ENCODE measurements at regions not wholly inside any gene's neighbourhood (a gene's known extent, or its start where the extent isn't known, plus 50 kb on each side); places are given as distances from the start of the nearest gene placed in this dataset.

- Histone ChIP-seq H3K36me3 (no peaks in the 10 kb centered on the region), H3K9me3 (no peaks in the 10 kb centered on the region), H3K4me1 (peaks cover 0 to 7% of the 10 kb centered on the region in 2 donors), H3K27ac (no peak overlapping the region), H3K4me3 (no peak overlapping the region), H3K27me3 (no peaks in the 10 kb centered on the region)
- TF ChIP-seq POLR2A (IDR thresholded peaks at IDR 0.05) (no peak), CTCF (IDR thresholded peaks at IDR 0.05) (no peak)
- DNase-seq, result peak in 1 of 2 donors; percentile 42
- intact Hi-C loops (cut with DNase I; ENCODE audit: low total_unique reads), result no loop called here
These were observed 102.2 kb downstream of the CD47 start for GRCh38 chr3:107988460-107989175.

DNA sequence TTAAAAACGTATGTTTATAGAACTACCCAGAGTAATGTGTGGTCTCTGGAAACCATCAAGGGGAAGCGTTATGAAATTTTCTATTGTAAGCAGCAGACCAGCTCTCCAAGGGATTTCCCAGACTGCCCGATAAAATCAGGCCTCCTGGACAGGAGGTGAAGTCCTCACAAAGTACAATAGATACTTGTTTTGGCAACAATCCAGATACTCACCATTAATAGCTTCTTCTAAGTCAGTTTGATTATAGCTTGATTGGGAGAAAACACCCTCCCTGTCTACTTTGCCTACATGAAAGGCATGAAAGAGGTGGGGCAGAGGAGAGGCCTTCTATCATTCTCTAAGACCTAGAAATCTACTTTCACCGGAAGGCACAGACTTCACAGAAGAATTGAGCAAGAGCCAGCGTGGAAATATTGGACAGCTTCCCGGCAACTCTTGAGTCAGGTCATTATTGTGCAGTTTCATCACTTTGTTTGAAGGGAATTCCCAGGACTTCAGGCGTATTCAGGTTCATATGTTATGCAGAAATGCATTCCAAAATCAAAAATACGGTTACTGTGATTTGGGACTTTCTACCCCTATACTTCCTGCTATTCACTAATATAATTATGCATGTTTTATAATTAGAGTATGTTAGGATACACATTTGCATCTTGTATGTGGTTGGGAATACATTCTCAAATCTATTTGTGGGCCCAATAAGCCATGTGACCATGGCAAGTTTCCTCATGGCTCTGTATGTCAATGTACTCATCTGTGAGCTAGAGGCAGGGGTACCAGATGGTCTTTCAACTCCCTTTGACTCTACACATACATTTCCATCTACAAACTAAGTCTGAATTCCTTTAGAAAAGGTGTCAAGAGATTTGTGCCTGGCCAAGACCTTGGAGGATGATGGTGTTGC lies 103.5 kb downstream of the CD47 start:
- H3K9me3 ChIP-seq, result no peaks in the 10 kb centered on the region
- H3K27me3 ChIP-seq, result no peaks in the 10 kb centered on the region
- H3K36me3 ChIP-seq, result no peaks in the 10 kb centered on the region
- peaks cover 0 to 7% of the 10 kb centered on the region in 2 donors for H3K4me1 ChIP-seq
- no peak overlapping the region for H3K4me3 ChIP-seq
- peak; percentile 89 to 94 for DNase-seq
- TF ChIP-seq CTCF (IDR thresholded peaks at IDR 0.05) (peak in 1 of 4 experiments; percentile 2), POLR2A (IDR thresholded peaks at IDR 0.05) (no peak)
- peak overlapping the region; percentile 47 to 63 for H3K27ac ChIP-seq
- intact Hi-C loops (cut with DNase I; ENCODE audit: low total_unique reads), result no loop called here

DNA sequence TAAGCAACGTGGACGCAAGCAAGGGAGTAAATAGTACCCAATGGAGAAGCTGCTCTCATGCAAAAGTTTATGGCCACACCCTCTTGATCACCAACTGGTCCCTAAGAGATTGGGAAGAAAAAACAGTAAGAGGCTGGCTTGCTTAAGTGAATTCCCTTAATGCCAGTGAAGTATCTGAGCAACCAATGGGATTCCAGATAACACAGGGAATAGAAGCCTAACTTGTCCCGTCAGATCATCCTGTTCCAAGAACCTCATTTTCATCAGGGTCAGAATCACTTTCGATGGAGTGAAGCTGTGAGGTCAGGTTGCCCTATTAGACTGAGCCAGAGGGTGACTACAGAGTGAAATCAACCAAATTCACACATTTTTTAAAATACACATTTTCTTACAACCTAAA lies 104.3 kb downstream of the CD47 start:
- no peak overlapping the region for H3K4me3 ChIP-seq
- no peaks in the 10 kb centered on the region for H3K9me3 ChIP-seq
- intact Hi-C loops (cut with DNase I; ENCODE audit: low total_unique reads), result no loop called here
- peak overlapping the region; percentile 47 to 63 for H3K27ac ChIP-seq
- no peaks in the 10 kb centered on the region for H3K27me3 ChIP-seq
- TF ChIP-seq POLR2A (IDR thresholded peaks at IDR 0.05), result no peak
- TF ChIP-seq CTCF (IDR thresholded peaks at IDR 0.05), result no peak
- no peaks in the 10 kb centered on the region for H3K36me3 ChIP-seq
- peak in 1 of 2 donors; percentile 24 for DNase-seq
- H3K4me1 ChIP-seq, result peaks cover 0 to 7% of the 10 kb centered on the region in 2 donors

DNA sequence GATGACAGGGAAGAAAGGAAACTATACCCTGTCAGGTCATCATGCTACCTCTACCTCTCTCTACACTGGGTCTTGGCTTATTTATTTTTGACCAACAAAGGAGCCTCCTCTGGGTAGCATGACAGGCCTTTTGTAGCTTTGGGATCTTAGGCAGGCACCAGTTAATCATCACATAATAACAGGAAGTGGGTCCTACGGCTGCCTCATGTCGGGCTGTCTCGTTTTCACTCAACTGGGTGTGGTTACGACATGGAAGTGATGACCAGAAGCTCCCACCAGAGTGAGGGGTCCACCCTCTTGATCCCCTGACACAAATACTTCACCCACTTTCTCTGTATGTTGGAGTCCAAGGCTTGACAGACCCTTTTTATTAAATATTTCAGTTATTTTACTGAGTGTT lies 105.3 kb downstream of the CD47 start:
- H3K4me3 ChIP-seq, result no peak overlapping the region
- intact Hi-C loops (cut with DNase I; ENCODE audit: low total_unique reads), result no loop called here
- H3K4me1 ChIP-seq, result peaks cover 0 to 7% of the 10 kb centered on the region in 2 donors
- TF ChIP-seq POLR2A (IDR thresholded peaks at IDR 0.05) (no peak), CTCF (IDR thresholded peaks at IDR 0.05) (no peak)
- H3K27ac ChIP-seq, result no peak overlapping the region
- H3K27me3 ChIP-seq, result no peaks in the 10 kb centered on the region
- H3K36me3 ChIP-seq, result no peaks in the 10 kb centered on the region
- DNase-seq, result no peak
- H3K9me3 ChIP-seq, result no peaks in the 10 kb centered on the region

DNA sequence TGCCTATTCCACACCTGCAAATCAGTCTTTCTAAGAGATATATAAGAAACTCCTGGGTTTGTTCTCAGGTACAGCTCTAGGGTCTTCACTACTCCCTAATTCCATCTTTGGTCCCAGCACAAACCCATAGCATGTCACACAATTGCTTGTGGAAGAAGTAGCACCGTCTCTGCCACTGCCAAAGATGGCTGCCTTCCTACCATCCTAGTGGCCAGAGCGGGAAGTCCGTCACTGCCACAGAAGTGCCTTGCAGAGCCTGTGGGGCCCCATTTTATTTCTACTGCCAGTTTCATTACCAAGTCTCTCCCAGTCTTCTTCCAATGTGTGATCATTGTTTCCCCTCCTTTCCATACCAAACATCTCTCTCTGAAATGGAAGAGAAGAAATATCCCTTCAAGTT lies 107.6 kb downstream of the CD47 start:
- no peaks in the 10 kb centered on the region for H3K27me3 ChIP-seq
- no peak overlapping the region for H3K27ac ChIP-seq
- no peak overlapping the region for H3K4me3 ChIP-seq
- intact Hi-C loops (cut with DNase I; ENCODE audit: low total_unique reads), result no loop called here
- H3K4me1 ChIP-seq, result peaks cover 0 to 7% of the 10 kb centered on the region in 2 donors
- no peaks in the 10 kb centered on the region for H3K9me3 ChIP-seq
- DNase-seq, result no peak
- TF ChIP-seq CTCF (IDR thresholded peaks at IDR 0.05) (no peak), POLR2A (IDR thresholded peaks at IDR 0.05) (no peak)
- no peaks in the 10 kb centered on the region for H3K36me3 ChIP-seq

Data from uterus (tissue), 3 donors.